Glutamatergic neuron (in vitro differentiated cells): ENCODE measurements at regions not wholly inside any gene's neighbourhood (a gene's known extent, or its start where the extent isn't known, plus 50 kb on each side); places are given as distances from the start of the nearest gene placed in this dataset.
"Not testable (repeated sequence)": the region's sequence is repeated elsewhere in the genome, so short reads cannot be mapped to it uniquely, and the experiment has no call there.

Experiments used
- DNase-seq: peaks from one replicate; pipeline ENCODE4 v3.0.0; 2022
- H3K27ac Mint-ChIP-seq: one replicate; pipeline ENCODE4 v1.8.0; 2020; ENCODE audit warnings: mild to moderate bottlenecking, mixed read lengths, inconsistent platforms; ENCODE audit not compliant: unreplicated experiment
- H3K27me3 Mint-ChIP-seq: one replicate; pipeline ENCODE4 v1.8.0; 2020; ENCODE audit warnings: mild to moderate bottlenecking, moderate library complexity, mixed read lengths, inconsistent platforms; ENCODE audit not compliant: unreplicated experiment
- H3K36me3 Mint-ChIP-seq: one replicate; pipeline ENCODE4 v1.8.0; 2020; ENCODE audit warnings: mild to moderate bottlenecking, mixed read lengths, inconsistent platforms; ENCODE audit not compliant: unreplicated experiment
- H3K4me1 Mint-ChIP-seq: one replicate; pipeline ENCODE4 v1.8.0; 2020; ENCODE audit warnings: mild to moderate bottlenecking, low read depth, mixed read lengths, inconsistent platforms; ENCODE audit not compliant: unreplicated experiment
- H3K4me3 Mint-ChIP-seq: one replicate; pipeline ENCODE4 v1.8.0; 2020; ENCODE audit warnings: mild to moderate bottlenecking, mixed read lengths, inconsistent platforms; ENCODE audit not compliant: unreplicated experiment
- H3K9me3 Mint-ChIP-seq: one replicate; pipeline ENCODE4 v1.8.0; 2020; ENCODE audit warnings: mild to moderate bottlenecking, moderate library complexity, mixed read lengths, inconsistent platforms; ENCODE audit not compliant: unreplicated experiment
- TF ChIP-seq, protein P1 (sequence below): fragments of 200-600 bp; sonication (generic); IDR thresholded peaks from one replicate; pipeline ENCODE4 v1.5.0; 2021; ENCODE audit not compliant: partially characterized antibody, unreplicated experiment

GRCh38 chr7:92953657-92954056, 117.3 kb upstream of the CDK6 start:
- peaks cover 8% of the 10 kb centered on the region for H3K36me3 Mint-ChIP-seq
- H3K9me3 Mint-ChIP-seq: no peaks in the 10 kb centered on the region
- no peak overlapping the region for H3K4me3 Mint-ChIP-seq
- no peak overlapping the region for H3K27ac Mint-ChIP-seq
- H3K4me1 Mint-ChIP-seq: no peaks in the 10 kb centered on the region
- no peak for DNase-seq
- H3K27me3 Mint-ChIP-seq: no peaks in the 10 kb centered on the region
- TF ChIP-seq, protein P1, sequence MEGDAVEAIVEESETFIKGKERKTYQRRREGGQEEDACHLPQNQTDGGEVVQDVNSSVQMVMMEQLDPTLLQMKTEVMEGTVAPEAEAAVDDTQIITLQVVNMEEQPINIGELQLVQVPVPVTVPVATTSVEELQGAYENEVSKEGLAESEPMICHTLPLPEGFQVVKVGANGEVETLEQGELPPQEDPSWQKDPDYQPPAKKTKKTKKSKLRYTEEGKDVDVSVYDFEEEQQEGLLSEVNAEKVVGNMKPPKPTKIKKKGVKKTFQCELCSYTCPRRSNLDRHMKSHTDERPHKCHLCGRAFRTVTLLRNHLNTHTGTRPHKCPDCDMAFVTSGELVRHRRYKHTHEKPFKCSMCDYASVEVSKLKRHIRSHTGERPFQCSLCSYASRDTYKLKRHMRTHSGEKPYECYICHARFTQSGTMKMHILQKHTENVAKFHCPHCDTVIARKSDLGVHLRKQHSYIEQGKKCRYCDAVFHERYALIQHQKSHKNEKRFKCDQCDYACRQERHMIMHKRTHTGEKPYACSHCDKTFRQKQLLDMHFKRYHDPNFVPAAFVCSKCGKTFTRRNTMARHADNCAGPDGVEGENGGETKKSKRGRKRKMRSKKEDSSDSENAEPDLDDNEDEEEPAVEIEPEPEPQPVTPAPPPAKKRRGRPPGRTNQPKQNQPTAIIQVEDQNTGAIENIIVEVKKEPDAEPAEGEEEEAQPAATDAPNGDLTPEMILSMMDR: no peak

GRCh38 chr7:92949748-92950147, 113.4 kb upstream of the CDK6 start:
- Mint-ChIP-seq H3K4me3 (no peak overlapping the region), H3K4me1 (no peaks in the 10 kb centered on the region), H3K27me3 (no peaks in the 10 kb centered on the region), H3K27ac (no peak overlapping the region), H3K36me3 (no peaks in the 10 kb centered on the region), H3K9me3 (no peaks in the 10 kb centered on the region)
- TF ChIP-seq, protein P1: no peak
- no peak for DNase-seq

DNA sequence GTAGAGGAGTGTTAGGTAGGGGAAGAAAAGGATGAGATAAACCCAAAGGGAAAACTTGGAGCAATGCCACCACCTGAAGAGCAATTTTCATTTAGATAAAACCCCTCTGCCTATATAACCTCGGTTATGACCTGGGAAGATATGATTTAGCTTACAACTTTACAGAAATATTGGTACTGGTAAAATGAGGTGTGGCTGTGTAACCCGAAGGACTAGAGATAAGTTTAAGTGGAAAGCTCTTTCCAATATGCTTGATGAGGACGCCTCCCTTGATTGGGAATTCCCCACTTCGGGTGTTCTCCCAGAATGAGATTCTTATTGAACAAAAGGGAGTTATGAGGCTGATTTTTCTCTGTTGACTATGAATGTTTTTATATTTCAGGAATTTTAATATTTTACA, 109.5 kb upstream of the CDK6 start:
- Mint-ChIP-seq H3K27ac (no peak overlapping the region), H3K4me3 (no peak overlapping the region)
- TF ChIP-seq, protein P1: no peak

GRCh38 chr7:92944633-92945032, 108.3 kb upstream of the CDK6 start:
- no peaks in the 10 kb centered on the region for H3K4me1 Mint-ChIP-seq
- no peak for DNase-seq
- no peak overlapping the region for H3K27ac Mint-ChIP-seq
- H3K4me3 Mint-ChIP-seq: no peak overlapping the region
- peaks cover 4% of the 10 kb centered on the region for H3K36me3 Mint-ChIP-seq
- no peaks in the 10 kb centered on the region for H3K27me3 Mint-ChIP-seq
- H3K9me3 Mint-ChIP-seq: no peaks in the 10 kb centered on the region
- TF ChIP-seq, protein P1: no peak

More for the DNA sequence above, 109.5 kb upstream of the CDK6 start:
- Mint-ChIP-seq H3K36me3 (peaks cover 4% of the 10 kb centered on the region), H3K4me1 (no peaks in the 10 kb centered on the region), H3K27me3 (no peaks in the 10 kb centered on the region), H3K9me3 (no peaks in the 10 kb centered on the region)
- DNase-seq: no peak

GRCh38 chr7:92942706-92943105, 106.3 kb upstream of the CDK6 start:
- H3K4me3 Mint-ChIP-seq, H3K36me3 Mint-ChIP-seq, DNase-seq, H3K27ac Mint-ChIP-seq, H3K27me3 Mint-ChIP-seq, H3K9me3 Mint-ChIP-seq, H3K4me1 Mint-ChIP-seq: not testable (repeated sequence)
